ENCODE measurements at regions not wholly inside any gene's neighbourhood (a gene's known extent, or its start where the extent isn't known, plus 50 kb on each side); places are given as distances from the start of the nearest gene placed in this dataset.

GRCh38 chr6:139540894-139541293 is 166.4 kb upstream of the CITED2 start:
- DNase-seq (ENCODE audit: low read depth in 2 of 2), result no peak

GRCh38 chr6:139540276-139540675 is 165.8 kb upstream of the CITED2 start:
- peak in 1 of 2 donors; percentile 18 for DNase-seq (ENCODE audit: low read depth in 2 of 2)

- DNase-seq (ENCODE audit: low read depth in 2 of 2), result no peak
Measured at GRCh38 chr6:139539852-139540251, 165.4 kb upstream of the CITED2 start.

GRCh38 chr6:139538366-139538765 is 163.9 kb upstream of the CITED2 start:
- DNase-seq (ENCODE audit: low read depth in 2 of 2), result no peak

GRCh38 chr6:139536751-139537617 is 162.5 kb upstream of the CITED2 start:
- no peak for DNase-seq (ENCODE audit: low read depth in 2 of 2)

GRCh38 chr6:139534472-139535115 is 160.1 kb upstream of the CITED2 start:
- no peak for DNase-seq (ENCODE audit: low read depth in 2 of 2)

GRCh38 chr6:139533573-139534471 is 159.4 kb upstream of the CITED2 start:
- no peak for DNase-seq (ENCODE audit: low read depth in 2 of 2)

- DNase-seq (ENCODE audit: low read depth in 2 of 2), result no peak
Measured at GRCh38 chr6:139533171-139533570, 158.7 kb upstream of the CITED2 start.

- DNase-seq (ENCODE audit: low read depth in 2 of 2), result peak; percentile 4 to 6
Measured at GRCh38 chr6:139531148-139532115, 157.0 kb upstream of the CITED2 start.

- no peak for DNase-seq (ENCODE audit: low read depth in 2 of 2)
Measured at GRCh38 chr6:139530561-139530960, 156.1 kb upstream of the CITED2 start.

- DNase-seq (ENCODE audit: low read depth in 2 of 2), result no peak
Measured at GRCh38 chr6:139529420-139529819, 155.0 kb upstream of the CITED2 start.

- DNase-seq (ENCODE audit: low read depth in 2 of 2), result no peak
Measured at GRCh38 chr6:139528471-139528870, 154.0 kb upstream of the CITED2 start.

- no peak for DNase-seq (ENCODE audit: low read depth in 2 of 2)
Measured at GRCh38 chr6:139525415-139525814, 151.0 kb upstream of the CITED2 start.

GRCh38 chr6:139523986-139524385 is 149.5 kb upstream of the CITED2 start:
- DNase-seq (ENCODE audit: low read depth in 2 of 2), result no peak

GRCh38 chr6:139522511-139523220 is 148.2 kb upstream of the CITED2 start:
- DNase-seq (ENCODE audit: low read depth in 2 of 2), result no peak

GRCh38 chr6:139521338-139521737 is 146.9 kb upstream of the CITED2 start:
- DNase-seq (ENCODE audit: low read depth in 2 of 2), result no peak

GRCh38 chr6:139520321-139520768 is 145.9 kb upstream of the CITED2 start:
- no peak for DNase-seq (ENCODE audit: low read depth in 2 of 2)

- no peak for DNase-seq (ENCODE audit: low read depth in 2 of 2)
Measured at GRCh38 chr6:139519571-139520031, 145.2 kb upstream of the CITED2 start.

- DNase-seq (ENCODE audit: low read depth in 2 of 2), result no peak
Measured at GRCh38 chr6:139519097-139519496, 144.6 kb upstream of the CITED2 start.

- DNase-seq (ENCODE audit: low read depth in 2 of 2), result no peak
Measured at GRCh38 chr6:139518556-139519091, 144.2 kb upstream of the CITED2 start.
